Frontal cortex (tissue), 3 donors: ENCODE measurements at regions not wholly inside any gene's neighbourhood (a gene's known extent, or its start where the extent isn't known, plus 50 kb on each side); places are given as distances from the start of the nearest gene placed in this dataset.

Experiments used
- DNase-seq, 2 donors: peaks; one replicate each; pipeline ENCODE4 v3.0.0; 2012; ENCODE audit warnings: low spot score in 2 of 2
- FAIRE-seq: peaks from 2 replicates; lab custom pipeline; 2012; peaks lifted over from hg19 to GRCh38; lab: Jason Lieb, UNC
- donor health status: control.
- donor health status: control.
- donor health status: control.

DNA sequence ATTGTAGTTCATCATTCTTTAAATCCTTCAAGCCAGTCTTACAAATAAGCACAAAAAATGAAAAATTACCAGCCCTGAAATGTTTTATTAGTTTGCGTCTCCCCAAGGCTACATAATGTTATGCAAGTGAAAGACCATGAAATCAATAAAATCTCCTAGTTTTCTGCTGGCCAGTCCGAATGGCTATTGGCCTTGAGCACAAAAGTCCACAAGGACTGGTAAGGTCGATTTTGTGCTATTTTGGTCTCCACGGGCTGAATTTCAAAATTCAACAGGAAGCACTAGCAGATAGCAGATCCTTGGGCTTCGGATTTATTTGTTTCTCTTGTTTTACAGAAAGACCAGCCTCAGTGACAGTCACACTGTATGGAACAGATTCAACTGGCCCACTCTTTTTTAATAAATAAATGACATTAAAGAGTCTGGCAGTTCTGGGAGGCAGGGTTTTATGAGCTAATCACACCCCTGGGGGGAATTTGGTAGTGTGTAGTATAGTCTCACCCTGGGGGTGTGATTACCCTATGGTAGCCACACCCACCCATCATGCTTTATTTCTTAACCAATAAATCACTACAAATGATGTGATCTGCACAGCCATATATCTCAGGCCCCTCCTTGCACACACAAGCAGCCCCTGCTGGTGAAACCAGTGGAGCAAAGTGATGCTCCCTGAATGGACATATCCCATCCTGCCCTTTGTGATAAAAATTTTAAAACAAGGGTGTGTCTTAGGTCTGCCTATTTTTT is 51.1 kb upstream of the TMEM33 start:
- no peak for FAIRE-seq

GRCh38 chr4:41882625-41883347 is 52.4 kb upstream of the TMEM33 start:
- no peak for FAIRE-seq
- DNase-seq = peak; percentile 76 to 77

More for the DNA sequence above, 51.1 kb upstream of the TMEM33 start:
- DNase-seq = no peak

DNA sequence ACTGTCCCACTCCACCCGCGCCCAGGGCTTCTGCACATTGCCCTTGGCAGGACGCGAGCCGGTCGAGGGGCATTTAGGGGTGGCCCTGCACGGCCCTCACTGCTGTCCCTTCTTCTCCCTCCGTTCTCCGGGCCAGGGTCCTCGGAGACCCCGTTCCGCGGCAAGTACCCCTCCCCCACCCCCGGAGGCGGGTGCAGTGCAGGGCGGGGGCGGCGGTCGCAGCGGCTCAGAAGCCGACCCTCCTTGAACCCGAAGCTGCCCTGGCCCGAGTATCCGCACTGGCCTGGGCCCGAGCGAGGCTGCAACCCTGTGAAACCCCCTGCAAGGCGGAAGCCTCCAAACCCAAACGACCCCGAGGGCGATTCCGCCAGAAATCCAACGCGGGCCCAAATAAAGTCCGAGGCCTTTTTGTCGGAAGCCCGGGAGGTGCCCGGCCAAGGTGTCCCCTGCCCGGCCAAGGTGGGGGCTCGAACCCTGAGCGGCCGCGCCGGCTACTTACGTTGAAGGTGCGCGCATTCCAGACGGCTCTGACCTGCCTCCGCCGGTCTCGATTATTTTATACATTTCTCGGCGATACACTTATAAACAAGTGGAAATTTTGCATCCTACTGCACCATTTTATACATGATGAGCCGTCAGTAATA is 53.1 kb upstream of the TMEM33 start:
- FAIRE-seq (no peak), DNase-seq (no peak)

DNA sequence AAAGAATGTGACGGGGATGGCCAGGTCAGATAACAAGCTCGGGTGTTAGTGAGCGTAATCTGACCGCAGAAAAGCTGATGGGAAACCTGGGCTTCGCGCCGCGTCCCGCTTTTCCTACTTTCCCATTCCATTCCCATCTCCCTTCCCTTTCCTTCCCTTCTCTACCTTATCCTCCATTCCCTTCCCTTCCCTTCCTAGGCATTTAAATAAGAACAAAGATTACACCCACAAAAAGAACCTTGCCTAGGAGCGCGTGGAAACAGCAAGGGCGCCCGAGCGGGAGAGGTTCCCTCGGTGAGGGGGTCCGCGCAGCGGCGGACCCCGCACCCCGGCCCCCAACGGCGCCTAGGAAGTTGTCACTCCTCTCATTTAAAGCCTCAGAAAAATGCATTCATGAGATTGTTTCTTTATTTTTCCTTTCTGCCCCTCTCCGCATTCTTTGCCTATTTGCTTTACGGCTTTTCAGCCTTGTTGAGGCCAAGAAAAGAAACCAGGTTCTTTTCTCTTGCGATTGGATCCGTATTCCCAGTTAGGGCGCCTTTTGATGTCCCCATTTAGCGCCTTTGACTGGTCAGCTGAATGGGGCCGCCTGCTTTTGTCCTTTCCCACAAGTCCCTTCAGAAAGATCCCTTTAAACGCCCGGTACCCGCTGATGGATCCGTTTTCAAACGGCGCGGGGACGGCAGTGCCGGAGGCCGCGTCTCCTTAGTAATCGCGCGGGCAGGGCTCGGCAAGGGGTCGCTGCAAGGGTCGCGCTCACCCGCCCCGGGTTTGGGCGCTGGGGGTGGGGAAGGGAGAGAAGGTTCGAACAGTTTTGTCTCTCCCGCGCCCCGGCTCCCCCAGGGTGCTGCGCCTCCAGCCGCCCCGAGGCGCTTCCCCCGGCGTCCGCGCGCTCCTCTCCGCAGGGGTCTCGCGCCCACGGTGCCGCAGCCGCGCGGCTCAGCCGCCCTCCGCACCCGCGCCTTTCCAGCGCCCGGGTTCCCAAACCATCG is 54.1 kb upstream of the TMEM33 start:
- FAIRE-seq = no peak
- DNase-seq = no peak

- DNase-seq (no peak), FAIRE-seq (no peak)
These were observed 55.0 kb upstream of the TMEM33 start for GRCh38 chr4:41880022-41880837.

DNA sequence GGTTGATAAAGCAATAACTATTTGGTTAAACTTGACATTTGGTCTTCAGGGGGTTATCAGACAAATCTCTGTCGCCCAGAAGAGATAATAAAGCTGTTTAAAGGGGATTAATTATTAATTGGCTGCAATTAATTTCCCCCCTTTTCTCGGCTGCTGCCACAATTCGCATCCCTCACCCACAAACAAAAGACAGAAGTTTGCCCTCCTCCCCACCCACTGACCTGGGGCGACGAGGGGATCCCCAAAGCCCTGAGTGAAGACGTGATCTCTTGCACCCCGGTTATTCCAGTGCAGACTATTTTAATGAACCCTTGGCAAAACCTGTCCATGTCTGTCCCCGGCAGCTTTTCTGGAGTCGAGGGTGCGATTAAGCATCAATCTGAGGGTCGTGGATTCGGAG is 55.7 kb upstream of the TMEM33 start:
- FAIRE-seq = no peak
- DNase-seq = no peak

GRCh38 chr4:41878991-41879491 is 56.2 kb upstream of the TMEM33 start:
- FAIRE-seq = no peak
- DNase-seq = no peak

DNA sequence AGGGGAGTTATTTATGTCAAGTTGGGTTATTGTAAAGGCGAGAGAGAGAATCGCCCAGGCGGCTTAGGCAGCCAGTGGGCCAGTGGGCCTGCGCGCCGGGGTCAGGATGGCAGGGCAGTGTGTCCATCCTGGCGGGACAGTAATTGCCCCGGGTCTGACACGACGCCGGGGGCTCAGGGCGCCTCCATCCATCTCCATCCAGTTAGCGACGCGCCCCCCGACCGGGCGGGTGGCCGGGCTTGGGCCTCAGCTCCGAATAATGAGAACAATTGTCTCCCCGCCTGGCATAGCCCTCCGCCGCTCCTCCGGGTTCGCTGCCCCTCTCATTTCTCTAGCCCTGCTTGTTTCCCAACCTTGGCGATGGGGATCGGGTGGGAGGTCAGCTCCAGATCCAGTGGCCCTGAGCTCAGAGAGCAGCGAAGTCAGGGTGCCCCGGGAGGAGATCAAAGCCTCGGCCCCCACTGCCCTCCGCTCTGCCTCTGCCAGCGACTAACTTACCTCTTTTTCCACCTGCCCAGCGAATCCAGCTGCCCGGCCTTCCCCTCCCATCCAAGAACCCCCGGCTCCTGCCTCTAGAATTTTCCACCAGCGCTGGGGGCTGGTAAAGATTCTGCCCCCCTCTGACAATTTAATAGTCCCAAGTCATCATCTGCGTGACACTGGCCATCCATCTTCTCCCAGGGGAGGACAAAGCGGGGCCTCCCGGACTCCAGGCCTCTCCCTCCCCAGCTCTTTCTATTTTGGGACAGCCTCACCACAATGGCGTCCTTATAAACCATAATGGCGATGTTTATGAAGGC is 56.9 kb upstream of the TMEM33 start:
- no peak for DNase-seq
- no peak for FAIRE-seq

DNA sequence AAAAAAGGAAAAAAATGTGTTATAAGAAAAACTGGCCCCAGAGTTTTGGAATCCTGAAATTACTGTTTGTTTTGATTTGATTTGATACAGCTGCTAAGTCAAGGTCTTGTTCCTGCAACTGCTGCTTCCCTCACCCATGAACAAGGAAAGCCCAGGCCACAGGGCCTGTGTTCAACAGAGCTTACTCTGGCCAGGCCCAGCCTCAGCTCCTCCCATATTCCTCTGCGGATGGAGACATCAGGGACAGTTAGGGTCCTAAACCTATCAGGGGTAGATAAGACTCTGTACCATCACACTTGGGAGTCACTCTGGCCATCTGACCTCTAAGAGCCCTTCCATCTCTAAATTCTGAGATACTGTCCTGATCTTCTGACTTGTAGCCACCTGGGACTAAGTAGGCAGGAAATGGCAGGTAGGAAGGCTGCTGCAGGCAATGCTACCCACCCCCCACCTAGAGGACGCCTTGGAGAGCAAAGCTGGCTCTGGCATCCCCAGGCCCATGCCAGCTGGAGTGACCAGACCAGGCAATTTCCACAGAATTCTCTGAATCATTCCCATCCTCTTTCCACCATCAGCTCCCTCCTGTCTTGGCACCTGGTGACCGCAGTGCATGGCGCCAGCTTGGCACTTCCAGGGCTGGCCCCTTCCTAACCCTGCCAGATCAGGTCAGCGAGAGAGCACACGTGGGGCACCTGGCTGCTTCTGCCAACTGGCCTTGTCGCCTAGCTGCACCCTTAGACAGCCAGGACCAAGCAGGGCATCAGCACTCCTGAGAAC is 58.0 kb upstream of the TMEM33 start:
- FAIRE-seq (no peak), DNase-seq (no peak)

GRCh38 chr4:41874873-41875272 is 60.4 kb upstream of the TMEM33 start:
- FAIRE-seq (no peak), DNase-seq (no peak)

DNA sequence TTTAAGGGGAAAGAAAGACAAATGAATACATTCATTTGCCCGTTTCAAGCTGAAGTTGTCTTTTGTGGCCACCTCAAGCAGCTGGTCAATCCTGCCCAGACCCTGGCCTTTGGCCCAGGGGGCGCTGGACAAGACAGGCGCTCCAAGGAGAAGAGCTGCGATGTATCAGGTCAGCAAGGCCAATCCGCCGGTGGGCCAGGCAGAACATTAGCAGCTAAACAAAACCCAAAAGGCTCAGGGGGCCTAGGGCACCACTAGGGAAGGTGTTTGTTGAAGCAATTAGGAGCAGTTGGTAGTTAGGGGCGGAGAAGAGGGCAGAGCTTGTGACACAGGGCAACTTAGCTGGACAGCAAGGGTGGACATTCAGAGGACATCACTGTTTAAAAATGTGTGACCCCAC is 60.8 kb upstream of the TMEM33 start:
- FAIRE-seq = no peak
- no peak for DNase-seq

DNA sequence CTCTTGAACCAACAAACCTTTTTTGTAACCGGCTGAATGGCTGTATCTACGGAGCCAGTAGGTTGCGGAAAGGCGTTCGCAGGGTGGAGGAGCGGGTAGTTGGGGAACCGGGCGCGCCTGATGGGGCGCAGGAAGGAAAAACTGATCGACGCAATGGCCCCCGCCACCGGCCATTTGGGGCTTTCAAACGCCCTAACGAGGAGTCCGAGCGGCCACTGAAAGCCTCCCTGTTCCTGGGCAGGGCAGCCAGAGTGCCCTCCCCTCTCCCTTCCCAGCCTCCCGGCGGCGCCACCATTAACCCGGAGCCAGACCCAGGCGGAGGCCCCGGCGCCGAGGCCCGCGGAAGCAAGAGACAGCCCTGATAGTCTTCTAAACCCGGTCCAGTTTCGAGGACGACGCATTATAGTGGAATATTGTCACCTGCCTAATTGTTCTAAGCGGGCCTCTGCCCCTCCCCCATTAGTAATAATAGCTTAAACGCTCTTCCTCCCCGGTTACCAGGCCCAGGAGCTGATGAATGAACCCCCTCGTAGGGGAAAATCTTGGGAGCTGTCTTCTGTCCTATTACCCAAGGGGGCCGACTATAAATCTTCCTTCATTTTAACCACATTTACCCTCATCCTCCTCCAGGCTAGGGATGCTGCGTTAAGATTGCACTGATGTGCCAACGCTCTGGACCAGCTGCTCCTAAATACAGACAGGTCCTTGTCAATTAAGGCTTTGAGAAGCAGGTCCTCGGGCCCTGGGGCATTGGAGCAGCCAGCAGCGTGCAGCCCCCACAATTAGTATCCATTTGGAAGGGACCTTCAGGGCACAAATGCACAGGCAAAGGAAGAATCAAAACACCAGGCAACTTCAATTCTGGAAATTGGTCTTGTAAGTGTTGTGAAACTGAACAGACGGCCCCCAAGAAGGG is 61.6 kb upstream of the TMEM33 start:
- no peak for DNase-seq
- no peak for FAIRE-seq

GRCh38 chr4:41870035-41870434 is 65.2 kb upstream of the TMEM33 start:
- FAIRE-seq = no peak

DNA sequence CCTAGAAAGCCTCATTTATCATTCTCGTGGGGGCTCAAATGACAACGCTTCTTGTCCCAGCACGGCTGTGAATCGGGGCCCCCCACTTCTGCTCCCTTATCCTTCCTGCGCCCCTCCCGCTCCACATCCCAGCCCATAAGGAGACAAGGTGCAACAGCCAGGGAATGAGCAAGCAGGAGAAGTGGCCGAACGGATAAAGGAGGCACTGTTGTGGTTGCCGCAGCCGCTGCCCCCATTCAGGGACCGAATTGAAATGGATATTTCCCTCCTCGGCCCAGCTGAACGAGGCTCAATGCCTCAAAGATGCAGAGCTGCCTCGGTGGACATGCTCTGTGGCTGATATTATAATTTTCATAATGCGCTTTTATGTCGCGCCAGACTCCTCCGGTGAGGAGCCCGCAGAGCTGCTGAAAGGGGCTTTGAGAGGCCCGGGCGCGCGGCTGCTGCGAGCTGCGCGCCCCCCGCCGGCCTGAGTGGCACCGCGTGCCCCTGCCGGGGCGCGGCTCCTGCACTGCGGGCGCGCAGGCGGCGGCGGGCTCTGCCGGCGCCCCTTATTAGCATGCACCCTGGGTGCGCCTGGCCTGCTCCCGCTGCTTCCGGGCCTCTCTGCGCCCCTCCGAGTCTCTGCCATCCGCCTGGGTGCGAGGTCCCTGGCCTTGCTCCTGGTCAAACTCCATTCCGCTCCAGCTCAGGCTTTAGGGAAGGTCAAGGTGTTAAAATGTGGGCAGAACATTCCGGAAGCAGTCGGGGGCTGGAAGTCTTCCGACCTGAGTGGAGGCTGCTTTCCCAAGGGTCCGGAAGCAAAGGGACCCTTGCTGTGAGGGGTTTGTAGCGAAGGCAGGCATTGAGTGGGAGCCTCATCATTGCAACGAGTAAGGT is 68.2 kb upstream of the TMEM33 start:
- DNase-seq = no peak
- FAIRE-seq = no peak

More at GRCh38 chr4:41870035-41870434, 65.2 kb upstream of the TMEM33 start:
- no peak for DNase-seq
